Panc1 (cell line): ENCODE measurements at regions not wholly inside any gene's neighbourhood (a gene's known extent, or its start where the extent isn't known, plus 50 kb on each side); places are given as distances from the start of the nearest gene placed in this dataset.

Experiments used
- ATAC-seq: fragments of 200-7000 bp; cut with Tn5 transposase; 2 replicates; pipeline ENCODE4 v1.9.1; 2020; ENCODE audit warnings: mild to moderate bottlenecking, moderate library complexity
- BruUV-seq: library from RNA; stranded (reverse); fragments of 400-500 nt; replicated peaks from 2 replicates; lab custom pipeline; 2021; lab: Mats Ljungman, UMichigan
- CTCF ChIA-PET: fragments of 300-600 bp; sonication (Branson Sonifier 250); formaldehyde crosslinking; loops from one replicate; lab custom pipeline; 2022; ENCODE audit warnings: antibody characterized with exemption; lab: Charles Lee
- POLR2A ChIA-PET: fragments of 300-600 bp; sonication (Branson Sonifier 250); formaldehyde crosslinking; loops from one replicate; lab custom pipeline; 2022; ENCODE audit warnings: antibody characterized with exemption; lab: Charles Lee
- DNase-seq: peaks from one replicate; pipeline ENCODE4 v3.0.0-alpha.2; 2010; ENCODE audit warnings: low read depth, low spot score
- H3K27ac ChIP-seq: 2 replicates; pipeline ENCODE4 v1.5.1; 2011; ENCODE audit warnings: mild to moderate bottlenecking, low read length, inconsistent platforms
- H3K27me3 ChIP-seq: fragments of 200-500 bp; sonication (Bioruptor generic); 2 replicates; pipeline ENCODE4 v1.6.0; 2014; ENCODE audit warnings: low read length, inconsistent platforms; ENCODE audit not compliant: control insufficient read depth, insufficient read depth
- H3K36me3 ChIP-seq: fragments of 200-500 bp; sonication (Bioruptor generic); 2 replicates; pipeline ENCODE4 v1.5.1; 2014; ENCODE audit warnings: inconsistent platforms, mild to moderate bottlenecking, low read length, moderate library complexity; ENCODE audit not compliant: control insufficient read depth, insufficient read depth
- H3K4me1 ChIP-seq: 2 replicates; pipeline ENCODE4 v1.5.1; 2011; ENCODE audit warnings: inconsistent platforms, mild to moderate bottlenecking, low read length, moderate library complexity; ENCODE audit not compliant: control insufficient read depth, insufficient read depth
- H3K4me3 ChIP-seq, 2 experiments: 2 replicates each; pipeline ENCODE4 v1.5.1; 2011 to 2012; ENCODE audit warnings: low read depth in 2 of 2, low read length in 2 of 2, mild to moderate bottlenecking in 2 of 2, inconsistent platforms in 1 of 2, moderate library complexity in 1 of 2
- H3K9me3 ChIP-seq: fragments of 200-500 bp; sonication (Bioruptor generic); 2 replicates; pipeline ENCODE4 v1.5.1; 2014; ENCODE audit warnings: low read depth, mild to moderate bottlenecking, inconsistent platforms, low read length, moderate library complexity; ENCODE audit not compliant: control insufficient read depth, insufficient read depth
- CTCF ChIP-seq: fragments of 450-650 bp; IDR thresholded peaks from 2 replicates; pipeline ENCODE4 v1.5.1; 2017; ENCODE audit warnings: mild to moderate bottlenecking
- POLR2AphosphoS5 ChIP-seq: IDR thresholded peaks from 2 replicates; pipeline ENCODE4 v1.6.1; 2012; ENCODE audit warnings: mild to moderate bottlenecking, low read depth, low read length, moderate library complexity
- REST ChIP-seq, 2 experiments: IDR thresholded peaks; 2 replicates each; pipeline ENCODE4 v1.6.1; 2011 to 2012; ENCODE audit warnings: low read depth in 2 of 2, control low read depth in 1 of 2, low read length in 1 of 2, mild to moderate bottlenecking in 1 of 2, moderate library complexity in 1 of 2; ENCODE audit not compliant: insufficient read depth in 1 of 2
- SIN3A ChIP-seq: IDR thresholded peaks from 2 replicates; pipeline ENCODE4 v1.6.1; 2012; ENCODE audit warnings: low read depth, mild to moderate bottlenecking, low read length, moderate library complexity, borderline replicate concordance; ENCODE audit not compliant: insufficient read depth
- TCF7L2 ChIP-seq: IDR thresholded peaks from 2 replicates; pipeline ENCODE4 v1.6.1; 2011; ENCODE audit warnings: mild to moderate bottlenecking, low read depth, low read length, inconsistent platforms
- in situ Hi-C: cut with HindIII; loops from 2 replicates; pipeline ENCODE4 v1.10.0; 2016; ENCODE audit warnings: low sequenced_read_pairs, low pct_unique_long_range_greater_than_20kb
- intact Hi-C: fragments of 100-400 bp; cut with micrococcal nuclease; formaldehyde crosslinking; loops from one replicate; pipeline ENCODE4 v1.10.0; 2022; ENCODE audit not compliant: unreplicated experiment

DNA sequence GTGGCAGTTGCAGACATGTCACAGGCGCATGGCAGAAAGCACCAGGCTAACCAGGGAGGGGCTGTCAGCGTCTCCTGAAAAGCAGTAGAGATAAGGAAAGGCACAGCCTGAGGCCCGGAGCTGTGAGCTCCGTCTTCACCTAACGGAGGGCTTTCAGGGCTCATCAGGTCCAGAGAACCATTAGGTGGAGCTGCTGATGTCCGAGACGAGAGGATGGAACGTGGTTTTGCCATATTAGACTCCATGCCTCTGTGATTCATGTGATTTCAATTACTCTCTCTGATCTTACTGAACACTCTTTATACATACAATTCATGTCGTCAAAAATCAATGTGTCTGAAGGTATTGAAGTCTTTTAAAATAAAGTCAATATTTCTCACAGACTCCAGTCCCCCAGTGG, 120.3 kb upstream of the RAB6C start:
- POLR2A ChIA-PET: no interaction called here
- CTCF ChIA-PET: interaction anchor here (1.0 to 1.5 kb wide), 2 partner anchors 64 to 71 kb away, joined by 3 to 5 read pairs; no protein-coding TSS in a partner anchor
- no peaks in the 10 kb centered on the region for H3K36me3 ChIP-seq
- no peaks in the 10 kb centered on the region for H3K4me1 ChIP-seq
- H3K9me3 ChIP-seq: no peaks in the 10 kb centered on the region
- no peak for TF ChIP-seq REST (IDR thresholded peaks at IDR 0.05; ENCODE audit: insufficient read depth in 1 of 2, low read depth in 2 of 2, low read length in 1 of 2)
- TF ChIP-seq TCF7L2: no peak
- TF ChIP-seq CTCF: no peak; the same call in 1 of the 2 replicates
- no peak for TF ChIP-seq POLR2AphosphoS5
- TF ChIP-seq SIN3A: no peak
- no TSS peak for BruUV-seq
- ATAC-seq (no peak), DNase-seq (no peak)
- no peak overlapping the region for H3K4me3 ChIP-seq
- in situ Hi-C loops (no loop called here), intact Hi-C loops (no loop called here)
- H3K27me3 ChIP-seq: peaks cover 3% of the 10 kb centered on the region; the same call in 1 of the 2 replicates
- no peak overlapping the region for H3K27ac ChIP-seq

- intact Hi-C loops: no loop called here
- no peak overlapping the region for H3K4me3 ChIP-seq
- CTCF ChIA-PET: interaction anchor here (1.5 kb wide), 1 partner anchor 63 kb away, joined by 5 read pairs; no protein-coding TSS in a partner anchor
Observed at GRCh38 chr2:129860088-129860487, 119.4 kb upstream of the RAB6C start.

More at GRCh38 chr2:129860088-129860487, 119.4 kb upstream of the RAB6C start:
- H3K36me3 ChIP-seq: no peaks in the 10 kb centered on the region
- H3K27me3 ChIP-seq: peaks cover 3% of the 10 kb centered on the region; the same call in 1 of the 2 replicates
- ATAC-seq (no peak), DNase-seq (no peak)
- H3K27ac ChIP-seq: no peak overlapping the region
- TF ChIP-seq POLR2AphosphoS5 (no peak), SIN3A (no peak), REST (IDR thresholded peaks at IDR 0.05; ENCODE audit: insufficient read depth in 1 of 2, low read depth in 2 of 2, low read length in 1 of 2) (no peak), TCF7L2 (no peak), CTCF (no peak)
- BruUV-seq: no TSS peak
- in situ Hi-C loops: no loop called here
- no peaks in the 10 kb centered on the region for H3K4me1 ChIP-seq
- no peaks in the 10 kb centered on the region for H3K9me3 ChIP-seq
- POLR2A ChIA-PET: no interaction called here
